Thyroid gland (tissue), 4 donors: ENCODE measurements at regions not wholly inside any gene's neighbourhood (a gene's known extent, or its start where the extent isn't known, plus 50 kb on each side); places are given as distances from the start of the nearest gene placed in this dataset.

Source experiments
- CTCF ChIP-seq, 6 experiments: fragments of 200-600 bp in 3 of 6; fragments of 450-650 bp in 3 of 6; sonication (generic) in 3 of 6; IDR thresholded peaks; one replicate each; pipeline ENCODE4 v1.5.1; 2016 to 2019; ENCODE audit warnings: antibody characterized with exemption in 6 of 6, mild to moderate bottlenecking in 2 of 6, inconsistent platforms in 1 of 6, moderate library complexity in 1 of 6
- POLR2A ChIP-seq, 2 donors: fragments of 450-650 bp; IDR thresholded peaks; one replicate each; pipeline ENCODE4 v1.6.1; 2017; ENCODE audit warnings: antibody characterized with exemption in 2 of 2, mild to moderate bottlenecking in 2 of 2, moderate library complexity in 1 of 2

GRCh38 chr3:87761341-87761740 is 297.5 kb downstream of the CGGBP1 start:
- TF ChIP-seq CTCF (IDR thresholded peaks at IDR 0.05) (no peak), POLR2A (IDR thresholded peaks at IDR 0.05) (no peak)
